Endothelial cell of umbilical vein (primary cell): ENCODE measurements at regions not wholly inside any gene's neighbourhood (a gene's known extent, or its start where the extent isn't known, plus 50 kb on each side); places are given as distances from the start of the nearest gene placed in this dataset.

Experiments
- EZH2 ChIP-seq: IDR thresholded peaks from 2 replicates; pipeline ENCODE4 v1.6.1; 2012; ENCODE audit warnings: borderline replicate concordance, low read depth, mild to moderate bottlenecking, moderate library complexity, low read length, inconsistent platforms; ENCODE audit not compliant: severe bottlenecking
- FOS ChIP-seq: IDR thresholded peaks from 2 replicates; pipeline ENCODE4 v1.6.1; 2011; ENCODE audit warnings: mild to moderate bottlenecking, low read length, moderate library complexity, borderline replicate concordance; ENCODE audit not compliant: insufficient read depth
- JUN ChIP-seq: IDR thresholded peaks from 2 replicates; pipeline ENCODE4 v1.6.1; 2011; ENCODE audit warnings: borderline replicate concordance, low read depth; ENCODE audit not compliant: insufficient read length, insufficient read depth
- POLR2A ChIP-seq: IDR thresholded peaks from 2 replicates; pipeline ENCODE4 v1.6.1; 2012; ENCODE audit warnings: low read depth, mild to moderate bottlenecking, control low read depth, low read length
- POLR2AphosphoS5 ChIP-seq: IDR thresholded peaks from 2 replicates; pipeline ENCODE4 v1.6.1; 2012; ENCODE audit warnings: low read depth, mild to moderate bottlenecking, control low read depth, low read length, moderate library complexity; ENCODE audit not compliant: insufficient read depth
- TF ChIP-seq, protein P1 (sequence below), 2 donors: IDR thresholded peaks; 1 replicate in 1 of 2; 2 replicates in 1 of 2; pipeline ENCODE4 v1.5.1; 2011; ENCODE audit warnings: low read length in 2 of 2, mild to moderate bottlenecking in 2 of 2, moderate library complexity in 2 of 2, control low read depth in 1 of 2, inconsistent platforms in 1 of 2, low read depth in 1 of 2; ENCODE audit not compliant: insufficient read depth in 1 of 2; ENCODE audit errors: extremely low read depth in 1 of 2

DNA sequence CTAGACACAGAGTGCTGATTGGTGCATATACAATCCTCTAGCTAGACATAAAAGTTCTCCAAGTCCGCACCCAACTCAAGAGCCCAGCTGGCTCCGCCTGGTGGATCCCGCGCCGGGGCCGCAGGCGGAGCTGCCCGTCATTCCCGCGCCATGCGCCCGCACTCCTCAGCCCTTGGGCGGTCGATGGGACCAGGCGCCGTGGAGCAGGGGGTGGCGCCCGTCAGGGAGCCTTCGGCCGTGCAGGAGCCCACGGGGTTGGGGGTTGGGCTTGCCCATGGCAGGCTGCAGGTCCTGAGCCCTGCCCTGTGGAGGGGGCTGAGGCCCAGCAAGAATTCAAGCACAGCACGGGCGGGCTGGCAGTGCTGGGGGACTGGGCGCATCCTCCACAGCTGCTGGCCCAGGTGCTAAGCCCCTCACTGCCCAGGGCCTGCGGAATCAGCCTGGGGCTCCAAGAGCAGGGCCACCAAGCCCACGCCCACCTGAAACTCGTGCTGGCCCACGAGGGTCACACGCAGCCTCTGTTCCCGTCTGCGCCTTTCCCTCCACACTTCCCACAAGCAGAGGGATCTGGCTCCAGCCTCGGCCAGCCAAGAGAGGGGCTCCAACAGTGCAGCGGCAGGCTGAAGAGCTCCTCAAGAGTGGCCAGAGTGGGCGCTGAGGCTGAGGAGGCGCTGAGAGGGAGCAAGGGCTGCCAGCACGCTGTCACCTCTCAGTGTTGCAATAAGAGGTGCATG lies 604.2 kb upstream of the POM121L12 start:
- TF ChIP-seq POLR2A (no peak), FOS (no peak), JUN (no peak), EZH2 (no peak), POLR2AphosphoS5 (no peak)
- TF ChIP-seq, protein P1, sequence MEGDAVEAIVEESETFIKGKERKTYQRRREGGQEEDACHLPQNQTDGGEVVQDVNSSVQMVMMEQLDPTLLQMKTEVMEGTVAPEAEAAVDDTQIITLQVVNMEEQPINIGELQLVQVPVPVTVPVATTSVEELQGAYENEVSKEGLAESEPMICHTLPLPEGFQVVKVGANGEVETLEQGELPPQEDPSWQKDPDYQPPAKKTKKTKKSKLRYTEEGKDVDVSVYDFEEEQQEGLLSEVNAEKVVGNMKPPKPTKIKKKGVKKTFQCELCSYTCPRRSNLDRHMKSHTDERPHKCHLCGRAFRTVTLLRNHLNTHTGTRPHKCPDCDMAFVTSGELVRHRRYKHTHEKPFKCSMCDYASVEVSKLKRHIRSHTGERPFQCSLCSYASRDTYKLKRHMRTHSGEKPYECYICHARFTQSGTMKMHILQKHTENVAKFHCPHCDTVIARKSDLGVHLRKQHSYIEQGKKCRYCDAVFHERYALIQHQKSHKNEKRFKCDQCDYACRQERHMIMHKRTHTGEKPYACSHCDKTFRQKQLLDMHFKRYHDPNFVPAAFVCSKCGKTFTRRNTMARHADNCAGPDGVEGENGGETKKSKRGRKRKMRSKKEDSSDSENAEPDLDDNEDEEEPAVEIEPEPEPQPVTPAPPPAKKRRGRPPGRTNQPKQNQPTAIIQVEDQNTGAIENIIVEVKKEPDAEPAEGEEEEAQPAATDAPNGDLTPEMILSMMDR (IDR thresholded peaks at IDR 0.05; ENCODE audit: extremely low read depth in 1 of 2, insufficient read depth in 1 of 2, low read depth in 1 of 2, low read length in 2 of 2), result no peak
